ENCODE measurements at regions not wholly inside any gene's neighbourhood (a gene's known extent, or its start where the extent isn't known, plus 50 kb on each side); places are given as distances from the start of the nearest gene placed in this dataset.

DNA sequence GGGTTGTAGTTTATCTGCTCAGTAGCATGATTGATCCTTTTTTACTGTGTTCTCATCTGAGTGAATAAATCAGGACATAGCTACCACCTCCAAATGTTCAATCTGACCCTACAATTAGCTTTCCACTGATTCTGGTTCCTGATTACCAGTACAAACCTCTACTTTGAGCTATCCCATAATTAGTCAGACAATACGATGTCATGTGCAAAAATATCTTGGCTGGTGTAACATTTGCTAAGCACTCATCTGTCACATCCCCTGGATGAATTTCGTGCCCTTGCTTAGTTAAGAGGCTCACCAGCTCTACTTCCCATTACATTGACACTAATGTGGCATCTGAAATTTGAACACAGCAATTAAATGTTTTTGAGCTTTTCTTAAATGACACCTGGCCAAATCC lies 1101.0 kb upstream of the PCDH7 start:
- H4K20me1 ChIP-seq (ENCODE audit: insufficient read depth, low read length): no peaks in the 10 kb centered on the region
- H3K4me3 ChIP-seq (ENCODE audit: low read depth, low read length, poor library complexity, severe bottlenecking): no peak overlapping the region
- ChIA-PET POLR2A (interaction anchor here (1.1 kb wide), 1 partner anchor 40 kb away, joined by 3 read pairs; no protein-coding TSS in a partner anchor), CTCF (ENCODE audit: unreplicated experiment) (no interaction called here)
- no peak for DNase-seq (ENCODE audit: low spot score)
- H3K79me2 ChIP-seq (ENCODE audit: insufficient read depth, low read depth, low read length): no peaks in the 10 kb centered on the region
- H3K4me1 ChIP-seq (ENCODE audit: insufficient read depth, low read length, poor library complexity, severe bottlenecking): no peaks in the 10 kb centered on the region
- intact Hi-C loops (cut with micrococcal nuclease; ENCODE audit: unreplicated experiment): no loop called here
- H3K9me2 ChIP-seq (ENCODE audit: insufficient read depth, low read length): no peaks in the 10 kb centered on the region
- no peak overlapping the region for H3K27ac ChIP-seq (ENCODE audit: low read depth, low read length, poor library complexity, severe bottlenecking)
- no peak overlapping the region for H2AFZ ChIP-seq (ENCODE audit: low read length)
- no peaks in the 10 kb centered on the region for H3K36me3 ChIP-seq (ENCODE audit: insufficient read depth, low read length)
- H3K4me2 ChIP-seq (ENCODE audit: low read length): no peak overlapping the region
- no peaks in the 10 kb centered on the region for H3K9me3 ChIP-seq (ENCODE audit: low read length)
- no TSS peak for BruUV-seq (replicated peaks)
- no peak for TF ChIP-seq CTCF (conservative IDR thresholded peaks at IDR 0.05; ENCODE audit: low read length)
- no peak for TF ChIP-seq EZH2phosphoT487 (IDR thresholded peaks at IDR 0.05; ENCODE audit: borderline replicate concordance, low read depth, low read length)

GRCh38 chr4:29632199-29632598 lies 1088.0 kb upstream of the PCDH7 start:
- no peaks in the 10 kb centered on the region for H4K20me1 ChIP-seq (ENCODE audit: insufficient read depth, low read length)

More at GRCh38 chr4:29632199-29632598, 1088.0 kb upstream of the PCDH7 start:
- no peaks in the 10 kb centered on the region for H3K9me2 ChIP-seq (ENCODE audit: insufficient read depth, low read length)
- no peak for DNase-seq (ENCODE audit: low spot score)
- TF ChIP-seq CTCF (conservative IDR thresholded peaks at IDR 0.05; ENCODE audit: low read length): no peak
- no peak for TF ChIP-seq EZH2phosphoT487 (IDR thresholded peaks at IDR 0.05; ENCODE audit: borderline replicate concordance, low read depth, low read length)
- intact Hi-C loops (cut with micrococcal nuclease; ENCODE audit: unreplicated experiment): no loop called here
- POLR2A ChIA-PET: no interaction called here
- no peaks in the 10 kb centered on the region for H3K9me3 ChIP-seq (ENCODE audit: low read length)
- no peak overlapping the region for H3K4me2 ChIP-seq (ENCODE audit: low read length)
- H3K27ac ChIP-seq (ENCODE audit: low read depth, low read length, poor library complexity, severe bottlenecking): no peak overlapping the region
- H3K36me3 ChIP-seq (ENCODE audit: insufficient read depth, low read length): no peaks in the 10 kb centered on the region
- H3K4me3 ChIP-seq (ENCODE audit: low read depth, low read length, poor library complexity, severe bottlenecking): no peak overlapping the region
- no peaks in the 10 kb centered on the region for H3K79me2 ChIP-seq (ENCODE audit: insufficient read depth, low read depth, low read length)
- H3K4me1 ChIP-seq (ENCODE audit: insufficient read depth, low read length, poor library complexity, severe bottlenecking): no peaks in the 10 kb centered on the region
- CTCF ChIA-PET (ENCODE audit: unreplicated experiment): no interaction called here
- H2AFZ ChIP-seq (ENCODE audit: low read length): no peak overlapping the region
- BruUV-seq (replicated peaks): no TSS peak
